ENCODE measurements at regions not wholly inside any gene's neighbourhood (a gene's known extent, or its start where the extent isn't known, plus 50 kb on each side); places are given as distances from the start of the nearest gene placed in this dataset.
"Not testable (repeated sequence)": the region's sequence is repeated elsewhere in the genome, so short reads cannot be mapped to it uniquely, and the experiment has no call there.

DNA sequence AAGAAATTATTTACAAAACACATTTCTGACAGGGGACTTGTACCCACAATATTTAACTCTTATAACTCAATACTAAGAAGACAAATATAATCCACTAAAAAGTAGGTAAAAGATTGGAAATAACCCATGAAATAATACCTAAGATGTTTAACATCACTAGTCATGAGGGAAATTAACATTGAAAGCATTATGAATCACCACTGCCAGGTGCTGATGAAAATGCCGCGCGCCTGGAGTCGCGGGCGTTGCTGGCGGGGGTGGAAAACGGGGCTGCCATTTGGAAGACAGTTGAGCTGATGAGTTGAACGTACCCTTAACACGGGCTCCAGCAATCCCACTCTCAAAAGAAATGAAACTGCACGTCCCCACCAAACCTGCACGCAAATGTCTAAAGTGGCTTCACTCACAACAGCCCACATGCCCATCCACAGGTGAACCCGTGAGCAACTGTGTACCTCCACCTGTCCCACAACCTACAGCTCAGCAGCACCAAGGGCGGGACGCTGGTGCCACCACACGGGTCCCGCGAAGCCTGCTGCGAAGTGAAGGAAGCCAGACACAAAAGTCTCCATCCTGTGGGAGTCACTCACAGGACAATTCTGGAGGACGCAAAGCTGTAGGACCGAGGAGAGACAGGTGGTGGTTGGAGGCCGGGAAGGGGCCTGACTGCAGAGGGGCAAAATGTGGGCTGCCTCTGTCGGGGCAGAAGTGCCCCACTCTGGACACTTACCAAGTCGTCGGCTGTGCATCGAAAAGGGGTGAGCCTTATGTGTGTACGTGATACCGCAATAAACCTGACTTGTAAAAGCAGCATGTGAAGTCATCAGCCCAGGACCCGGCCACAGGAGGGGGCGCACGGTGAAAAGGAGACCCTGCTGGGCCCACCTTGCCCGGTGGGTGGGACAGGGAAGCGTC, 199.5 kb upstream of the ZNF469 start:
- H3K79me2 ChIP-seq; H3K4me3 ChIP-seq (ENCODE audit: low read depth, low read length); H3K9ac ChIP-seq; H3K36me3 ChIP-seq (ENCODE audit: control insufficient read depth, insufficient read depth, low read length); H2AFZ ChIP-seq; H3K4me1 ChIP-seq; H3K27me3 ChIP-seq (ENCODE audit: control insufficient read depth, insufficient read depth, low read length); H3K4me2 ChIP-seq (ENCODE audit: low read length); H3K9me3 ChIP-seq (ENCODE audit: control insufficient read depth, low read length); H3K27ac ChIP-seq: not testable (repeated sequence)

DNA sequence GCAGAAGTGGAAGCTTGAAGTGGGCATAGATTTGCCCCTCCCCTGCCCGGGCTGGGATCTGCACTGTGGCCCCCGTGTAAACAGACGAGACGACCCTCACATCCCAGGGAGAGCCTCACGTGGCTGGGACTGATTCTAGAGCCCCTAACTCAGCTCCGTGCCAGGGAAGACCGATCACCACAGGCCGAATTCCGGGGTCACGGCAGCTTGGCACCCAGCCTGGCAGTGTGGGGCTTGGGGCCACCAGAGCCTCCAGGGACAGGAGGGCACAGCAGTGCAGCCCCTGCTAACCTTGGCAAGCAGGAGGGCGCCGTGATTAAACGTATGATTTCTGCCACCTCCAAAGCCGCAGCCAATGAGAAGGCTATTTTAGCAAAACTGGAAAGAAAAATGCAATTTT, 198.7 kb upstream of the ZNF469 start:
- H3K27me3 ChIP-seq (ENCODE audit: control insufficient read depth, insufficient read depth, low read length); H2AFZ ChIP-seq; H3K79me2 ChIP-seq; H3K36me3 ChIP-seq (ENCODE audit: control insufficient read depth, insufficient read depth, low read length); H3K4me2 ChIP-seq (ENCODE audit: low read length); H3K4me1 ChIP-seq; H3K9ac ChIP-seq; H3K4me3 ChIP-seq (ENCODE audit: low read depth, low read length); H3K27ac ChIP-seq; H3K9me3 ChIP-seq (ENCODE audit: control insufficient read depth, low read length): not testable (repeated sequence)

DNA sequence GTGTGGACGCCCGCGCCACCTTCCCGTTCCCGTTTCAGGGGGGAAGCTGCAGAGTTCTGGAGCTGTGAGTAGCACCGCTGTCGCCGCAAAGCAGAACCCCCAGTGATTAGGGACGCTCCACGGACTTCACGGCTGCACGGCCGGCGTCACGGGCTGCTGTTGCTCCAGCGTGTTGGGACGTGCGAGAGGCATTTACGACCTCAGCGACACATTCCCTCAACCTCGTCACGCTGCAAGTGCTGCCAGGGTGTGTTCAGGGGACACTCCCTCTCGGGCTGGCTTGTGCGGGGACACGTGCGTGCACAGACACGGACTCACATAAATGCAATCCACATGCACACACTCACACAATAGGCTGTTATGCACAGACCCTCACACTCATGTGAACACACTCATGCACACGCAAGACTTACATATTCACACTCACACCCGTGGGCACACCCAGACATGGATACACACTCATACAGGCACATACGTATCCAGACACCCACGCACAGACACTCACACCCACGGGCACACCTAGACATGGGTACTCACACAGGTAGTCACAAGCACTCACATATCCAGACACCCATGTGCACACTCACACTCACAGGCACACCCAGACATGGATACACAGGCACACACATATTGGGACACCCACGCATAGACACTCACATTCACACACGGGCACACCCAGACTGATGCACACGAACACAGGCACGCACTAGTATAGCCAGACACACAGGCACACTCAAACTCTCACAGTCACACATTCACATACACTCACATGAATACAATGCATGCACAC, 198.0 kb upstream of the ZNF469 start:
- not testable (repeated sequence) for H3K4me2 ChIP-seq (ENCODE audit: low read length); H3K9me3 ChIP-seq (ENCODE audit: control insufficient read depth, low read length); H3K79me2 ChIP-seq; H3K36me3 ChIP-seq (ENCODE audit: control insufficient read depth, insufficient read depth, low read length); H3K4me3 ChIP-seq (ENCODE audit: low read depth, low read length); H3K9ac ChIP-seq; H3K4me1 ChIP-seq; H3K27ac ChIP-seq; H3K27me3 ChIP-seq (ENCODE audit: control insufficient read depth, insufficient read depth, low read length); H2AFZ ChIP-seq

DNA sequence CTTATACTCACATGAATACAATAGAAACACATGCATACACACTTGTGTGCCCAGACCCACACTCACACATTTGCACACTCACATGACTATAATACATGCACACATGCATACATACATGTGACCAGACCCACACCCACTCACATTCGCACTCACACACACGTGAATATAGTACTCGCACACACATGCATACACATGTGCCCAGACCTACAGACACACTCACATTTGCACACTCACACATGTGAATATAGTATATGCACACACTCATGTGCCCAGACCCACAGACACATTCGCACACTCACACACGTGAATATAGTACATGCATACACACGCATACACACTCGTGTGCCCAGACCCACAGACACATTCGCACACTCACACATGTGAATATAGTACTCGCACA, 197.4 kb upstream of the ZNF469 start:
- not testable (repeated sequence) for H3K79me2 ChIP-seq; H3K4me3 ChIP-seq (ENCODE audit: low read depth, low read length); H3K4me1 ChIP-seq; H3K9me3 ChIP-seq (ENCODE audit: control insufficient read depth, low read length); H3K4me2 ChIP-seq (ENCODE audit: low read length); H3K36me3 ChIP-seq (ENCODE audit: control insufficient read depth, insufficient read depth, low read length); H3K27me3 ChIP-seq (ENCODE audit: control insufficient read depth, insufficient read depth, low read length); H2AFZ ChIP-seq; H3K27ac ChIP-seq; H3K9ac ChIP-seq

- H3K4me1 ChIP-seq; H2AFZ ChIP-seq; H3K4me2 ChIP-seq (ENCODE audit: low read length); H3K27ac ChIP-seq; H3K27me3 ChIP-seq (ENCODE audit: control insufficient read depth, insufficient read depth, low read length); H3K36me3 ChIP-seq (ENCODE audit: control insufficient read depth, insufficient read depth, low read length); H3K79me2 ChIP-seq; H3K4me3 ChIP-seq (ENCODE audit: low read depth, low read length); H3K9ac ChIP-seq; H3K9me3 ChIP-seq (ENCODE audit: control insufficient read depth, low read length): not testable (repeated sequence)
These were observed 196.5 kb upstream of the ZNF469 start for GRCh38 chr16:88185976-88186888.

DNA sequence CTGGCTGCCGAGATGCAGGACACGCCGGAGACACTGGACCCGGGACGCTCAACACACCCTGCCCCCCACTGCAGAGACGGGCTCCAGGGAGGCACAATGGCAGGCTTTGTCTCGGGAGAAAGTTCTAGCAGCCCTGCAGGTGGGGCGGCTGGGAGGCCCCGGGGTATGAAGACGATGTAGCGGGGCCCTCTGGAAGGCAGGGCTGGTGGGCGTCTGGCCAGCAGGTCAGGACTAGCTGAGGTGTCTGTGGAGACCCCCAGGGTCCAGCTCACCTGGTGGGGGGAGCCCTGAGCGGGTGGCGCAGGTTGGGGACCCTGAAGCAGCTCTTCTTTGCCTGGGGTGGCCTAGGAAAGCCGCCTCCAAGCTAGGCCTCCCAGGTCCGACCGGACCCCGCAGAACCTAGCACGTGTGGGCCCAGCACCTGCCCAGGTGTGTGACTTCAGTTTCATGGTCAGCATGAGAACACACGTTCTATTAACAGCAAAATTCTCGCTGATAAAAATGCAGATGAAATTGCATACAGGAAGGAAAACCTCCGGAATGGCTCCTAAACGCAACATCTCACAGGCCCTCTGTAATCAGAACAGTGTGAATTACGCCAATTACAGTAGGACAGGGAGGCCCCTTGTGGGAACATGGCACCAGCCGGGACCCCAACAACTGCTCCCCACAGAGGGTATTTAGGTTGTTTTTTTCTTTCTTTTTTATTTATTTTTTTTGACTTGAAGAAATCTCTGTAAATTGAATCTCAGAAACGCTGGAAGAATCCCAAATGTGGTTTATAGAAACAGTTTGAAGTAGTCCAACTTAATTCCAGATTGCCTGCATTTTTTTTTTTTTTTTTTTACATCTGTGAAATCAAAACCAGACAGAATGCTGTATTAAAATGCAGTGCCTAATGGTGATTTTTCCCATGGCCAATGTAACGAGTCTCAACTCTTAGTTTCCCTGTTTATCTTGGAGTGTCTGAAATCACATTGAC, 195.6 kb upstream of the ZNF469 start:
- H3K9me3 ChIP-seq (ENCODE audit: control insufficient read depth, low read length); H3K4me2 ChIP-seq (ENCODE audit: low read length); H3K27ac ChIP-seq; H3K79me2 ChIP-seq; H2AFZ ChIP-seq; H3K36me3 ChIP-seq (ENCODE audit: control insufficient read depth, insufficient read depth, low read length); H3K9ac ChIP-seq; H3K27me3 ChIP-seq (ENCODE audit: control insufficient read depth, insufficient read depth, low read length); H3K4me1 ChIP-seq; H3K4me3 ChIP-seq (ENCODE audit: low read depth, low read length): not testable (repeated sequence)

- not testable (repeated sequence) for H3K27me3 ChIP-seq (ENCODE audit: control insufficient read depth, insufficient read depth, low read length); H3K79me2 ChIP-seq; H3K27ac ChIP-seq; H3K4me1 ChIP-seq; H3K9me3 ChIP-seq (ENCODE audit: control insufficient read depth, low read length); H2AFZ ChIP-seq; H3K9ac ChIP-seq; H3K36me3 ChIP-seq (ENCODE audit: control insufficient read depth, insufficient read depth, low read length); H3K4me2 ChIP-seq (ENCODE audit: low read length); H3K4me3 ChIP-seq (ENCODE audit: low read depth, low read length)
These were observed 194.4 kb upstream of the ZNF469 start for GRCh38 chr16:88188171-88188895.

DNA sequence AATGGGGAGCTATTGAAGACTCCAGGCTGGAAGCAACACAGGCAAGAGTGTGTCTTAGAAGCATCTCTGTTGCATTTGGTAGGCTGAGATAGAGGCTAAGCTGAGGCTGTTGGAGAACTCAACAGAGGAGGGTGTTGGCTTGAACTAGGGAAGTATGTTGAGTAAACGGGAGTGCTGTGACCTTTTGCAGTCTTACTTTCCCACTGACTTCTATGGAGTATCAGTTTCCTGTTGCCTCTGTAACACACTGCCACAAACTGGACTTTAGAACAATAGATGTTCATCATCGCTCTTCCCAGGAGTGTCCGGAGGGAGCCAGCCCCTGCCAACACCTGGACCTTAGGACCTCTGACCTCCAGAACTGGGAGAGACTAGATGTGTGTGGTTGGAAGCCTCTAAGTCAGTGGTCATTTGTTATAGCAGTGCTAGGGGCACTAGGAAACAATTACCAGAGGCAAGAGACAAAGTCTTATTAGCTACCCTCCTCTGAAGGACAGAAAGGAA, 192.1 kb upstream of the ZNF469 start:
- H3K27ac ChIP-seq; H3K36me3 ChIP-seq (ENCODE audit: control insufficient read depth, insufficient read depth, low read length); H3K9me3 ChIP-seq (ENCODE audit: control insufficient read depth, low read length); H3K9ac ChIP-seq; H3K4me3 ChIP-seq (ENCODE audit: low read depth, low read length); H3K79me2 ChIP-seq; H3K4me1 ChIP-seq; H2AFZ ChIP-seq; H3K4me2 ChIP-seq (ENCODE audit: low read length); H3K27me3 ChIP-seq (ENCODE audit: control insufficient read depth, insufficient read depth, low read length): not testable (repeated sequence)

- not testable (repeated sequence) for H3K4me2 ChIP-seq (ENCODE audit: low read length); H3K9me3 ChIP-seq (ENCODE audit: control insufficient read depth, low read length); H3K36me3 ChIP-seq (ENCODE audit: control insufficient read depth, insufficient read depth, low read length); H3K9ac ChIP-seq; H3K79me2 ChIP-seq; H3K27me3 ChIP-seq (ENCODE audit: control insufficient read depth, insufficient read depth, low read length); H2AFZ ChIP-seq; H3K4me3 ChIP-seq (ENCODE audit: low read depth, low read length); H3K4me1 ChIP-seq; H3K27ac ChIP-seq
These were observed 191.6 kb upstream of the ZNF469 start for GRCh38 chr16:88191168-88191567.
